Prostate gland (tissue), 2 donors: ENCODE measurements at regions not wholly inside any gene's neighbourhood (a gene's known extent, or its start where the extent isn't known, plus 50 kb on each side); places are given as distances from the start of the nearest gene placed in this dataset.

Source experiments
- DNase-seq: peaks from one replicate; pipeline ENCODE4 v3.0.0-alpha.2; 2019; ENCODE audit warnings: low spot score
- H3K27ac ChIP-seq, 2 donors: fragments of 200-600 bp; sonication (generic); 2 replicates each; pipeline ENCODE4 v1.5.1; 2017 to 2019
- H3K27me3 ChIP-seq: fragments of 200-600 bp; sonication (generic); replicated peaks from 2 replicates; pipeline ENCODE4 v1.5.1; 2019; ENCODE audit not compliant: insufficient read depth
- H3K36me3 ChIP-seq, 2 donors: fragments of 200-600 bp; sonication (generic); 1 replicate in 1 of 2; 2 replicates in 1 of 2; pipeline versions ENCODE4 v1.5.1 to v1.8.1; 2017 to 2019
- H3K4me1 ChIP-seq: fragments of 200-600 bp; sonication (generic); replicated peaks from 2 replicates; pipeline ENCODE4 v1.5.1; 2019
- H3K4me3 ChIP-seq, 2 donors: fragments of 200-600 bp; sonication (generic); 2 replicates each; pipeline ENCODE4 v1.5.1; 2017 to 2019
- H3K9me3 ChIP-seq: fragments of 200-600 bp; sonication (generic); 2 replicates; pipeline ENCODE4 v1.5.1; 2017
- CTCF ChIP-seq, 4 experiments: fragments of 200-600 bp in 2 of 4; fragments of 450-650 bp in 2 of 4; sonication (generic) in 2 of 4; IDR thresholded peaks; 1 replicate in 3 of 4; 2 replicates in 1 of 4; pipeline ENCODE4 v1.5.1; 2016 to 2019; ENCODE audit warnings: antibody characterized with exemption in 4 of 4, mild to moderate bottlenecking in 2 of 4, moderate library complexity in 2 of 4
- POLR2A ChIP-seq: fragments of 450-650 bp; IDR thresholded peaks from one replicate; pipeline ENCODE4 v1.6.1; 2016; ENCODE audit warnings: antibody characterized with exemption, mild to moderate bottlenecking
- POLR2AphosphoS5 ChIP-seq: sonication (generic); formaldehyde crosslinking; IDR thresholded peaks from one replicate; pipeline ENCODE4 v1.6.1; 2017; ENCODE audit warnings: antibody characterized with exemption
- WGBS: methylation state at CpG from one replicate; pipeline ENCODE4 v1.1.5; 2018; 5-methylcytosine and 5-hydroxymethylcytosine counted together
- intact Hi-C: fragments of 100-400 bp; cut with DNase I; formaldehyde crosslinking; loops from one replicate; pipeline ENCODE4 v1.14.2; 2022

- Histone ChIP-seq H3K4me1 (no peaks in the 10 kb centered on the region), H3K9me3 (no peaks in the 10 kb centered on the region), H3K27ac (no peak overlapping the region), H3K4me3 (no peak overlapping the region), H3K27me3 (no peaks in the 10 kb centered on the region), H3K36me3 (no peaks in the 10 kb centered on the region)
- DNase-seq: no peak
- intact Hi-C loops: no loop called here
- 37% methylated on average over 3 of the region's 3 CpGs for WGBS
- no peak for TF ChIP-seq POLR2A
- no peak for TF ChIP-seq CTCF (IDR thresholded peaks at IDR 0.05)
- no peak for TF ChIP-seq POLR2AphosphoS5
Observed at GRCh38 chr15:46251903-46252302, 617.1 kb downstream of the SQOR start.

- Histone ChIP-seq H3K4me3 (no peak overlapping the region), H3K9me3 (no peaks in the 10 kb centered on the region), H3K4me1 (no peaks in the 10 kb centered on the region), H3K27me3 (no peaks in the 10 kb centered on the region), H3K27ac (no peak overlapping the region), H3K36me3 (no peaks in the 10 kb centered on the region)
- WGBS: 87% methylated on average over 5 of the region's 5 CpGs
- TF ChIP-seq CTCF (IDR thresholded peaks at IDR 0.05) (no peak), POLR2AphosphoS5 (no peak), POLR2A (no peak)
- DNase-seq: no peak
- intact Hi-C loops: no loop called here
Observed at GRCh38 chr15:46258056-46258455, 623.2 kb downstream of the SQOR start.

GRCh38 chr15:46260937-46261336 is 626.1 kb downstream of the SQOR start:
- DNase-seq: no peak
- intact Hi-C loops: no loop called here

GRCh38 chr15:46265664-46266347 is 631.0 kb downstream of the SQOR start:
- intact Hi-C loops: no loop called here
- H3K4me3 ChIP-seq: no peak overlapping the region
- no peak for TF ChIP-seq POLR2AphosphoS5
- no peak for TF ChIP-seq CTCF (IDR thresholded peaks at IDR 0.05)
- no peak for TF ChIP-seq POLR2A
- H3K27me3 ChIP-seq: no peaks in the 10 kb centered on the region
- no peaks in the 10 kb centered on the region for H3K9me3 ChIP-seq
- H3K27ac ChIP-seq: no peak overlapping the region
- DNase-seq: no peak
- no peaks in the 10 kb centered on the region for H3K36me3 ChIP-seq
- H3K4me1 ChIP-seq: no peaks in the 10 kb centered on the region
- 59% methylated on average over 3 of the region's 3 CpGs for WGBS

More at GRCh38 chr15:46260937-46261336, 626.1 kb downstream of the SQOR start:
- H3K27ac ChIP-seq: no peak overlapping the region
- WGBS: 92% methylated on average over 3 of the region's 3 CpGs
- no peaks in the 10 kb centered on the region for H3K4me1 ChIP-seq
- no peaks in the 10 kb centered on the region for H3K36me3 ChIP-seq
- no peak overlapping the region for H3K4me3 ChIP-seq
- H3K9me3 ChIP-seq: no peaks in the 10 kb centered on the region
- TF ChIP-seq CTCF (IDR thresholded peaks at IDR 0.05) (no peak), POLR2A (no peak), POLR2AphosphoS5 (no peak)
- H3K27me3 ChIP-seq: no peaks in the 10 kb centered on the region

- 63% methylated on average over 2 of the region's 2 CpGs for WGBS
- Histone ChIP-seq H3K9me3 (no peaks in the 10 kb centered on the region), H3K27me3 (no peaks in the 10 kb centered on the region), H3K4me3 (no peak overlapping the region), H3K27ac (no peak overlapping the region), H3K4me1 (no peaks in the 10 kb centered on the region), H3K36me3 (no peaks in the 10 kb centered on the region)
- intact Hi-C loops: no loop called here
- TF ChIP-seq POLR2AphosphoS5 (no peak), POLR2A (no peak), CTCF (IDR thresholded peaks at IDR 0.05) (no peak)
- DNase-seq: no peak
Observed at GRCh38 chr15:46266661-46267060, 631.8 kb downstream of the SQOR start.
